Kidney epithelial cell (primary cell): ENCODE measurements at regions not wholly inside any gene's neighbourhood (a gene's known extent, or its start where the extent isn't known, plus 50 kb on each side); places are given as distances from the start of the nearest gene placed in this dataset.

ENCODE experiments used
- DNase-seq: peaks from one replicate; pipeline ENCODE4 v3.0.0-alpha.2; 2010; ENCODE audit warnings: low read depth
- H3K27me3 ChIP-seq: 2 replicates; pipeline ENCODE4 v1.6.0; 2011; ENCODE audit warnings: low read length; ENCODE audit not compliant: control insufficient read depth, insufficient read depth
- H3K36me3 ChIP-seq: 2 replicates; pipeline ENCODE4 v1.5.1; 2011; ENCODE audit warnings: low read length; ENCODE audit not compliant: control insufficient read depth, insufficient read depth
- H3K4me3 ChIP-seq: 2 replicates; pipeline ENCODE4 v1.5.1; 2011; ENCODE audit warnings: low read depth, mild to moderate bottlenecking, control low read depth, low read length
- TF ChIP-seq, protein P1 (sequence below): IDR thresholded peaks from 2 replicates; pipeline ENCODE4 v1.5.1; 2011; ENCODE audit warnings: mild to moderate bottlenecking, moderate library complexity, low read length, control low read depth, inconsistent platforms; ENCODE audit not compliant: insufficient read depth, poor library complexity, severe bottlenecking

GRCh38 chr2:239564587-239564986 lies 163.8 kb upstream of the HDAC4 start:
- no peak for DNase-seq
- H3K4me3 ChIP-seq = no peak overlapping the region
- H3K27me3 ChIP-seq = peaks cover 6% of the 10 kb centered on the region
- TF ChIP-seq, protein P1, sequence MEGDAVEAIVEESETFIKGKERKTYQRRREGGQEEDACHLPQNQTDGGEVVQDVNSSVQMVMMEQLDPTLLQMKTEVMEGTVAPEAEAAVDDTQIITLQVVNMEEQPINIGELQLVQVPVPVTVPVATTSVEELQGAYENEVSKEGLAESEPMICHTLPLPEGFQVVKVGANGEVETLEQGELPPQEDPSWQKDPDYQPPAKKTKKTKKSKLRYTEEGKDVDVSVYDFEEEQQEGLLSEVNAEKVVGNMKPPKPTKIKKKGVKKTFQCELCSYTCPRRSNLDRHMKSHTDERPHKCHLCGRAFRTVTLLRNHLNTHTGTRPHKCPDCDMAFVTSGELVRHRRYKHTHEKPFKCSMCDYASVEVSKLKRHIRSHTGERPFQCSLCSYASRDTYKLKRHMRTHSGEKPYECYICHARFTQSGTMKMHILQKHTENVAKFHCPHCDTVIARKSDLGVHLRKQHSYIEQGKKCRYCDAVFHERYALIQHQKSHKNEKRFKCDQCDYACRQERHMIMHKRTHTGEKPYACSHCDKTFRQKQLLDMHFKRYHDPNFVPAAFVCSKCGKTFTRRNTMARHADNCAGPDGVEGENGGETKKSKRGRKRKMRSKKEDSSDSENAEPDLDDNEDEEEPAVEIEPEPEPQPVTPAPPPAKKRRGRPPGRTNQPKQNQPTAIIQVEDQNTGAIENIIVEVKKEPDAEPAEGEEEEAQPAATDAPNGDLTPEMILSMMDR = no peak
- H3K36me3 ChIP-seq = no peaks in the 10 kb centered on the region

- H3K36me3 ChIP-seq = no peaks in the 10 kb centered on the region
- TF ChIP-seq, protein P1 = no peak
- H3K4me3 ChIP-seq = no peak overlapping the region
- peaks cover 8% of the 10 kb centered on the region for H3K27me3 ChIP-seq
- DNase-seq = no peak
Observed at GRCh38 chr2:239563561-239563960, 162.7 kb upstream of the HDAC4 start.

- Histone ChIP-seq H3K36me3 (no peaks in the 10 kb centered on the region), H3K4me3 (no peak overlapping the region), H3K27me3 (peaks cover 9% of the 10 kb centered on the region)
- DNase-seq = no peak
- TF ChIP-seq, protein P1 = no peak
Observed at GRCh38 chr2:239561446-239562001, 160.7 kb upstream of the HDAC4 start.

DNA sequence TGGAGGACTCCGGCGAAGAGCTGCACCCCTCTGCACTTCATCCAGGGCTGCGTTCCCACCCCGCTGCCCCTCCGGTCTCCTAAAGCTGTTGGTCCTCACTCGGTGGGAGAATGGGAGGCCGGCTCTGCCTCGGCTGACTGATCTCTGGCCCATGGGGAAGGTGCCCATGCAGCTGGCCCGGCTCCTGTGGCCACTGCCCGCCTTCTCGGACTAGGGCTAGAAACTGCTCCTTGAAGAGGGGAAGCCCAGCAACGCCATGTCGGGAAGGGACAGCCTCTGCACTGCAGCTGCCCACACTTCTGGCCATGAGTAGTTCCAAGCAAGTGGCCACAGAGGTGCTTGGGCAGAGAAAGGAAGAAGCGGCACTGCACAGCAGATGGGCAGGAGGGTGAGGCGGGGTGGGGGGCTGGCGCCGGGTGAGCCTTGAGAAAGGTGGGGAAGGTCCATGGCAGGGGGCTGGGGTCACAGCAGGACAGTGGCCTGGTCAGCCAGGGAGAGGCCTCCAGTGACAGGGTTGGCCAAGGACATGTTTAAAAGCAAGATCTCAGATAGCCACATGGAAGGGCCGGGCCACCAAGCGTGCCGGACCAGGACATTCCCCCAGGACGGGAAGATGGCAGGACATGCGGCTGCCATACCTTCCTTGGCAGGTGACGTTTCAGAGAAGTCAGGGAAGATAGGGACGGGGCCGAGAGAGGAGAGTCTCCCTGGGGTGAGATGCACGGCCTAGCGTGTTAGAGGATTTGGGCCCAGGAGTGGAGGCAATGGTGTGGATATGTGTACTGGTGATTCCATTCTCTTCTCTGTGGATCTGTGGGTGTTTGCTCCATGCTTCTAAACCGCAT lies 158.8 kb upstream of the HDAC4 start:
- Histone ChIP-seq H3K36me3 (no peaks in the 10 kb centered on the region), H3K27me3 (peaks cover 5% of the 10 kb centered on the region), H3K4me3 (no peak overlapping the region)
- DNase-seq = no peak
- TF ChIP-seq, protein P1 = no peak

- TF ChIP-seq, protein P1 = no peak
- H3K36me3 ChIP-seq = no peaks in the 10 kb centered on the region
- no peak overlapping the region for H3K4me3 ChIP-seq
- H3K27me3 ChIP-seq = peaks cover 5% of the 10 kb centered on the region
- DNase-seq = no peak
Observed at GRCh38 chr2:239558661-239559060, 157.8 kb upstream of the HDAC4 start.
